ENCODE measurements at regions not wholly inside any gene's neighbourhood (a gene's known extent, or its start where the extent isn't known, plus 50 kb on each side); places are given as distances from the start of the nearest gene placed in this dataset.

GRCh38 chr15:70385711-70386110 is 288.0 kb upstream of the TLE3 start:
- ChIA-PET POLR2A (interaction anchor here (0.8 kb wide), 1 partner anchor 32 kb away, joined by 3 read pairs; no protein-coding TSS in a partner anchor), CTCF (ENCODE audit: low intra/inter-chr PET ratio) (no interaction called here)
- in situ Hi-C loops (cut with MboI): no loop called here
- intact Hi-C loops (cut with micrococcal nuclease): no loop called here
- Histone ChIP-seq H3K4me1 (replicated peaks in 1 of 2; ENCODE audit: control insufficient read depth in 2 of 2, insufficient read depth in 2 of 2, low read length in 2 of 2) (peaks cover 0 to 3% of the 10 kb centered on the region in 2 experiments; a peak in 2 of 5 replicates), H3K79me2 (ENCODE audit: control insufficient read depth, insufficient read depth, low read length) (no peaks in the 10 kb centered on the region), H3K9me1 (ENCODE audit: control insufficient read depth, insufficient read depth, low read length) (peaks cover 3% of the 10 kb centered on the region), H3K9me3 (replicated peaks; ENCODE audit: control insufficient read depth, insufficient read depth, low read depth, low read length) (no peaks in the 10 kb centered on the region; the same call in 1 of the 2 replicates), H3K36me3 (ENCODE audit: control insufficient read depth, insufficient read depth, low read length) (no peaks in the 10 kb centered on the region), H3K9ac (ENCODE audit: insufficient read depth in 1 of 2, low read depth in 2 of 2, low read length in 2 of 2) (no peak overlapping the region), H3K4me3 (no peak overlapping the region), H3K27me3 (ENCODE audit: control insufficient read depth in 2 of 2, insufficient read depth in 2 of 2, low read length in 2 of 2) (no peaks in the 10 kb centered on the region; a peak in 2 of 5 replicates), H2AFZ (ENCODE audit: low read depth, low read length) (no peak overlapping the region), H4K20me1 (replicated peaks; ENCODE audit: control insufficient read depth, insufficient read depth, low read length) (0 out of 2 replicates have a peak, but pooled peaks cover 5% of the 10 kb centered on the region), H3K27ac (ENCODE audit: extremely low read depth, low read depth, low read length) (no peak overlapping the region), H3K4me2 (ENCODE audit: insufficient read depth, low read length) (no peak overlapping the region)
- 50% methylated on average over 8 of the region's 8 CpGs for WGBS (ENCODE audit: insufficient coverage, low coverage, missing lambda C conversion rate)
- DNase-seq (ENCODE audit: extremely low read depth in 1 of 4, low spot score in 3 of 4): no peak
- no peak for TF ChIP-seq E2F5 (CRISPR knock-in tag; IDR thresholded peaks at IDR 0.05)
- TF ChIP-seq JUNB (CRISPR knock-in tag; conservative IDR thresholded peaks at IDR 0.05): no peak
- no peak for TF ChIP-seq BDP1 (IDR thresholded peaks at IDR 0.05; ENCODE audit: insufficient read depth, insufficient read length)
- TF ChIP-seq CTBP1 (IDR thresholded peaks at IDR 0.05; ENCODE audit: borderline replicate concordance): no peak
- no peak for TF ChIP-seq PPARD (CRISPR knock-in tag; IDR thresholded peaks at IDR 0.05)
- TF ChIP-seq MECOM (CRISPR knock-in tag; IDR thresholded peaks at IDR 0.05): no peak
- no peak for TF ChIP-seq STAT5B (CRISPR knock-in tag; IDR thresholded peaks at IDR 0.05)
- TF ChIP-seq ZNF408 (CRISPR knock-in tag; IDR thresholded peaks at IDR 0.05; ENCODE audit: low read depth): no peak
- no peak for TF ChIP-seq NFXL1 (CRISPR knock-in tag; IDR thresholded peaks at IDR 0.05)
- no peak for TF ChIP-seq RBM39 (optimal IDR thresholded peaks at IDR 0.05; ENCODE audit: low read depth, low read length)
- no peak for TF ChIP-seq SAFB2 (IDR thresholded peaks at IDR 0.05; ENCODE audit: borderline replicate concordance, low read depth, low read length, severe bottlenecking)
- TF ChIP-seq KLF13 (tag; IDR thresholded peaks at IDR 0.05; ENCODE audit: borderline replicate concordance, low read depth): no peak
- TF ChIP-seq EWSR1 (IDR thresholded peaks at IDR 0.05; ENCODE audit: borderline replicate concordance, low read depth, partially characterized antibody): no peak
- TF ChIP-seq ZNF384 (IDR thresholded peaks at IDR 0.05; ENCODE audit: low read depth, low read length): no peak
- no peak for TF ChIP-seq SMAD3 (CRISPR knock-in tag; conservative IDR thresholded peaks at IDR 0.05)
- TF ChIP-seq MEIS2 (IDR thresholded peaks at IDR 0.05; ENCODE audit: partially characterized antibody): no peak
- no peak for TF ChIP-seq STAT6 (CRISPR knock-in tag; IDR thresholded peaks at IDR 0.05)
- TF ChIP-seq SMARCB1 (IDR thresholded peaks at IDR 0.05; ENCODE audit: insufficient read length, low read depth): no peak
- BruUV-seq (replicated peaks): no TSS peak
- no peak for FAIRE-seq
- no peak for ATAC-seq
